Thyroid gland (tissue), 4 donors: ENCODE measurements at regions not wholly inside any gene's neighbourhood (a gene's known extent, or its start where the extent isn't known, plus 50 kb on each side); places are given as distances from the start of the nearest gene placed in this dataset.
"Not testable (repeated sequence)": the region's sequence is repeated elsewhere in the genome, so short reads cannot be mapped to it uniquely, and the experiment has no call there.

Source experiments
- CTCF ChIP-seq, 6 experiments: fragments of 200-600 bp in 3 of 6; fragments of 450-650 bp in 3 of 6; sonication (generic) in 3 of 6; IDR thresholded peaks; one replicate each; pipeline ENCODE4 v1.5.1; 2016 to 2019; ENCODE audit warnings: antibody characterized with exemption in 6 of 6, mild to moderate bottlenecking in 2 of 6, inconsistent platforms in 1 of 6, moderate library complexity in 1 of 6
- POLR2A ChIP-seq, 2 donors: fragments of 450-650 bp; IDR thresholded peaks; one replicate each; pipeline ENCODE4 v1.6.1; 2017; ENCODE audit warnings: antibody characterized with exemption in 2 of 2, mild to moderate bottlenecking in 2 of 2, moderate library complexity in 1 of 2

- not testable (repeated sequence) for TF ChIP-seq CTCF, POLR2A (IDR thresholded peaks at IDR 0.05)
These were observed 128.6 kb upstream of the LY86 start for GRCh38 chr6:6459963-6460362.
